SH-SY5Y (cell line): ENCODE measurements at regions not wholly inside any gene's neighbourhood (a gene's known extent, or its start where the extent isn't known, plus 50 kb on each side); places are given as distances from the start of the nearest gene placed in this dataset.

Experiments
- GATA2 ChIP-seq: IDR thresholded peaks from 2 replicates; pipeline ENCODE4 v1.6.1; 2011; ENCODE audit warnings: mild to moderate bottlenecking, low read depth, low read length
- GATA3 ChIP-seq: IDR thresholded peaks from 2 replicates; pipeline ENCODE4 v1.6.1; 2011; ENCODE audit warnings: low read depth, mild to moderate bottlenecking, low read length, moderate library complexity

- TF ChIP-seq GATA2, result no peak
- no peak for TF ChIP-seq GATA3
Measured at GRCh38 chr9:107546859-107547258, 57.3 kb upstream of the KLF4 start.
